ENCODE measurements at regions not wholly inside any gene's neighbourhood (a gene's known extent, or its start where the extent isn't known, plus 50 kb on each side); places are given as distances from the start of the nearest gene placed in this dataset.
"Not testable (repeated sequence)": the region's sequence is repeated elsewhere in the genome, so short reads cannot be mapped to it uniquely, and the experiment has no call there.

- H3K27me3 ChIP-seq (replicated peaks; ENCODE audit: insufficient read depth, low read length), result no peaks in the 10 kb centered on the region
- no peak overlapping the region for H3K4me2 ChIP-seq (ENCODE audit: low read depth, low read length)
- H3K9me2 ChIP-seq (replicated peaks; ENCODE audit: insufficient read depth, low read length), result no peaks in the 10 kb centered on the region
- H3K4me1 ChIP-seq (ENCODE audit: low read length), result no peaks in the 10 kb centered on the region
- no peak overlapping the region for H3K4me3 ChIP-seq (ENCODE audit: low read length)
- no peak overlapping the region for H3K9ac ChIP-seq (ENCODE audit: low read length)
- DNase-seq, result no peak
- no peaks in the 10 kb centered on the region for H3K79me2 ChIP-seq (ENCODE audit: low read length)
- TF ChIP-seq EZH2phosphoT487 (IDR thresholded peaks at IDR 0.05; ENCODE audit: low read length) (no peak), CTCF (IDR thresholded peaks at IDR 0.05; ENCODE audit: low read length) (no peak), EZH2 (optimal IDR thresholded peaks at IDR 0.05; ENCODE audit: low read depth, low read length) (no peak)
- no peaks in the 10 kb centered on the region for H3K36me3 ChIP-seq (replicated peaks; ENCODE audit: insufficient read depth, low read length)
- no peaks in the 10 kb centered on the region for H3F3A ChIP-seq (ENCODE audit: insufficient read depth, low read length)
- H2AFZ ChIP-seq (ENCODE audit: low read length), result no peak overlapping the region
- H3K9me3 ChIP-seq (replicated peaks; ENCODE audit: insufficient read depth, low read length), result no peaks in the 10 kb centered on the region
- H3K27ac ChIP-seq (ENCODE audit: low read length), result no peak overlapping the region
- no peaks in the 10 kb centered on the region for H4K20me1 ChIP-seq (ENCODE audit: insufficient read depth, low read length)
Measured at GRCh38 chr12:91718326-91718725, 427.3 kb downstream of the BTG1 start.

- Histone ChIP-seq H3F3A (ENCODE audit: insufficient read depth, low read length) (no peaks in the 10 kb centered on the region), H3K4me2 (ENCODE audit: low read depth, low read length) (no peak overlapping the region), H3K9me3 (replicated peaks; ENCODE audit: insufficient read depth, low read length) (no peaks in the 10 kb centered on the region), H3K36me3 (replicated peaks; ENCODE audit: insufficient read depth, low read length) (no peaks in the 10 kb centered on the region), H4K20me1 (ENCODE audit: insufficient read depth, low read length) (no peaks in the 10 kb centered on the region), H3K9me2 (replicated peaks; ENCODE audit: insufficient read depth, low read length) (no peaks in the 10 kb centered on the region), H3K27ac (ENCODE audit: low read length) (no peak overlapping the region), H3K9ac (ENCODE audit: low read length) (no peak overlapping the region), H3K79me2 (ENCODE audit: low read length) (no peaks in the 10 kb centered on the region), H3K27me3 (replicated peaks; ENCODE audit: insufficient read depth, low read length) (no peaks in the 10 kb centered on the region), H3K4me3 (ENCODE audit: low read length) (no peak overlapping the region), H2AFZ (ENCODE audit: low read length) (no peak overlapping the region), H3K4me1 (ENCODE audit: low read length) (no peaks in the 10 kb centered on the region)
- DNase-seq, result no peak
- no peak for TF ChIP-seq EZH2phosphoT487 (IDR thresholded peaks at IDR 0.05; ENCODE audit: low read length)
- no peak for TF ChIP-seq EZH2 (optimal IDR thresholded peaks at IDR 0.05; ENCODE audit: low read depth, low read length)
- TF ChIP-seq CTCF (IDR thresholded peaks at IDR 0.05; ENCODE audit: low read length), result no peak
Measured at GRCh38 chr12:91717804-91718203, 427.8 kb downstream of the BTG1 start.

GRCh38 chr12:91711925-91712324 is 433.7 kb downstream of the BTG1 start:
- H3K4me1 ChIP-seq (ENCODE audit: low read length); H3K27me3 ChIP-seq (replicated peaks; ENCODE audit: insufficient read depth, low read length); H3K36me3 ChIP-seq (replicated peaks; ENCODE audit: insufficient read depth, low read length); H3K4me3 ChIP-seq (ENCODE audit: low read length); H3F3A ChIP-seq (ENCODE audit: insufficient read depth, low read length); H2AFZ ChIP-seq (ENCODE audit: low read length); H3K9ac ChIP-seq (ENCODE audit: low read length); H3K79me2 ChIP-seq (ENCODE audit: low read length); H4K20me1 ChIP-seq (ENCODE audit: insufficient read depth, low read length); H3K4me2 ChIP-seq (ENCODE audit: low read depth, low read length); H3K9me3 ChIP-seq (replicated peaks; ENCODE audit: insufficient read depth, low read length); DNase-seq; H3K27ac ChIP-seq (ENCODE audit: low read length); H3K9me2 ChIP-seq (replicated peaks; ENCODE audit: insufficient read depth, low read length): not testable (repeated sequence)

GRCh38 chr12:91706466-91706865 is 439.2 kb downstream of the BTG1 start:
- Histone ChIP-seq H3K79me2 (ENCODE audit: low read length) (no peaks in the 10 kb centered on the region), H3F3A (ENCODE audit: insufficient read depth, low read length) (no peaks in the 10 kb centered on the region), H3K9me2 (replicated peaks; ENCODE audit: insufficient read depth, low read length) (no peaks in the 10 kb centered on the region), H3K27me3 (replicated peaks; ENCODE audit: insufficient read depth, low read length) (no peaks in the 10 kb centered on the region), H3K27ac (ENCODE audit: low read length) (no peak overlapping the region), H4K20me1 (ENCODE audit: insufficient read depth, low read length) (no peaks in the 10 kb centered on the region), H3K4me1 (ENCODE audit: low read length) (no peaks in the 10 kb centered on the region), H3K9me3 (replicated peaks; ENCODE audit: insufficient read depth, low read length) (no peaks in the 10 kb centered on the region), H3K4me2 (ENCODE audit: low read depth, low read length) (no peak overlapping the region), H3K36me3 (replicated peaks; ENCODE audit: insufficient read depth, low read length) (no peaks in the 10 kb centered on the region), H3K4me3 (ENCODE audit: low read length) (no peak overlapping the region), H3K9ac (ENCODE audit: low read length) (no peak overlapping the region), H2AFZ (ENCODE audit: low read length) (no peak overlapping the region)
- DNase-seq, result no peak
- TF ChIP-seq EZH2 (optimal IDR thresholded peaks at IDR 0.05; ENCODE audit: low read depth, low read length), result no peak
- no peak for TF ChIP-seq CTCF (IDR thresholded peaks at IDR 0.05; ENCODE audit: low read length)
- TF ChIP-seq EZH2phosphoT487 (IDR thresholded peaks at IDR 0.05; ENCODE audit: low read length), result no peak
